Stimulated activated CD4-positive, alpha-beta T cell treated with anti-CD3 and anti-CD28 coated beads, Interleukin-12 subunit alpha, Interleukin-12 subunit beta, amount 100 ng/mL, for 4 hours (primary cell): ENCODE measurements at regions not wholly inside any gene's neighbourhood (a gene's known extent, or its start where the extent isn't known, plus 50 kb on each side); places are given as distances from the start of the nearest gene placed in this dataset.
"Not testable (repeated sequence)": the region's sequence is repeated elsewhere in the genome, so short reads cannot be mapped to it uniquely, and the experiment has no call there.

Source experiments
- DNase-seq: peaks from one replicate; pipeline ENCODE4 v3.0.0-alpha.2; 2020

- no peak for DNase-seq
Measured at GRCh38 chr3:153385343-153385742, 223.3 kb downstream of the RAP2B start.

DNA sequence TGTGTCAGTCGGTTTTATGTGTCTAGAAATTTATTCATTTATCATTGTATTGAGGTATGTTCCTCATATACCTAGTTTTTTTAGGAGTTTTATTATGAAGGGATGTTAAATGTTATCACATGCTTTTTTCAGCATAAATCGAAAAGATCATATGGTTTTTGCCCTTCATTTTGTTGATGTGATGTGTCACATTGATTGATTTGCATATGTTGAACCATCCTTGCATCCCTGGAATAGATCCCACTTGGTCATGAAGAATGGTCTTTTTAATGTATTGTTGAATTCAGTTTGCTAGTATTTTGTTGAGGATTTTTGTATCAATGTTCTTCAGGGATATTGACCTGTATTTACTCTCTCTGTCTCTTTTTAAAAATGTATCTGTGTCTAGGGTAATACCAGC is 230.3 kb downstream of the RAP2B start:
- no peak for DNase-seq

- DNase-seq: no peak
Measured at GRCh38 chr3:153394017-153394416, 232.0 kb downstream of the RAP2B start.

GRCh38 chr3:153396581-153396980 is 234.6 kb downstream of the RAP2B start:
- DNase-seq: no peak

- DNase-seq: no peak
Measured at GRCh38 chr3:153397794-153398193, 235.8 kb downstream of the RAP2B start.

DNA sequence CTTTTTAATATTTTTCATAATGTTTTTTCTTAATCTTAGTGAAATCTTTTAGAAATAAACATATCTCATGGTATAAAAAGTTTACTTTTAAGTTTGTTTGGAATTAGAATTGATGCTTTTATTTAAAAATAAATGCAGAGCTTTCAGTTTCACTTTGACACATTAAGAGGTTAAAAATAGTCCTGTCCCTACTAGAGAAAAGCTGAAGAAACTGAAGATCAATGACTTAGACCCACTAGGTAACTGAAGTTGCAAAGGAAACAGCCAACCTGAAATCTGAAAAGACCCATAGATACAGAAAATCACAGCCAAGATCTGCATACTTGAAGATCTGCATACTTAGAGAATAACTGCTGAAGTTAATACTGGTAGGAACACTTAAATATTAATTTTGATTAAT is 237.6 kb downstream of the RAP2B start:
- no peak for DNase-seq

GRCh38 chr3:153400641-153401040 is 238.6 kb downstream of the RAP2B start:
- DNase-seq: no peak

GRCh38 chr3:153404157-153404556 is 242.1 kb downstream of the RAP2B start:
- no peak for DNase-seq

GRCh38 chr3:153405320-153405719 is 243.3 kb downstream of the RAP2B start:
- DNase-seq: not testable (repeated sequence)

GRCh38 chr3:153410517-153410916 is 248.5 kb downstream of the RAP2B start:
- DNase-seq: no peak

GRCh38 chr3:153414982-153415381 is 253.0 kb downstream of the RAP2B start:
- no peak for DNase-seq

GRCh38 chr3:153422314-153422713 is 260.3 kb downstream of the RAP2B start:
- DNase-seq: no peak

GRCh38 chr3:153423820-153424219 is 261.8 kb downstream of the RAP2B start:
- not testable (repeated sequence) for DNase-seq

DNA sequence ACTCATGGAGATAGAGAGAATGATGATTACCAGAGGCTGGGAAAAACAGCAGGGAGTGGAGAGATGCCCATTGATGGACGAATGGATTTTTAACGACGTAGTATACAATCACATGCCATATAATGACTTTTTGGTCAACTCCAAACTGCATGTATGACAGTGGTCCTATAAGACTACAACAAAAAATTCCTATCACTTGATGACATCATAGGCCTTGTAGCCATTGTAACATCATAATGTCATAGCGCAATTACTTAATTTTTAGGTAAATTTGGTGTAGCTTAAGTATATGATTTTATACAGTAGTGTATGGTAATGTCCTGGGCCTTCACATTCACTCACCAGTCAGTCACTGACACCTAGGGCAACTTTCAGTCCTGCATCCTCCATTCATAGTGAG is 264.3 kb downstream of the RAP2B start:
- no peak for DNase-seq

DNA sequence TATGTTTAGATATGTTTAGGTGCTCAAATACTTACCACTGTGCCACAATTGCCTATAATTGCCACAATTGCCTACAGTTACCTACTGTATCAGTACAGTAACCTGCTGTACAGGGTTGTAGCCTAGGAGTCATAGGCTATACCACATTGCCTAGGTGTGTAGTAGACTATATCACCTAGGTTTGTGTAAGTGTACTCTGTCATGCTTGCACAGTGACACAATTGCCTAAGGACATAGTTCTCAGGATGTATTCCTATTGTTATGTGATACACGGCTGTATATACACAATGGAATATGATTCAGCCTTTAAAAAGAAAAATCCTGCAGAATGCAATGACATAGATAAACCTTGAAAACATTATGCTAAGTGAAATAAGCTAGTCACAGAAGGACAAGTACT is 264.8 kb downstream of the RAP2B start:
- no peak for DNase-seq

DNA sequence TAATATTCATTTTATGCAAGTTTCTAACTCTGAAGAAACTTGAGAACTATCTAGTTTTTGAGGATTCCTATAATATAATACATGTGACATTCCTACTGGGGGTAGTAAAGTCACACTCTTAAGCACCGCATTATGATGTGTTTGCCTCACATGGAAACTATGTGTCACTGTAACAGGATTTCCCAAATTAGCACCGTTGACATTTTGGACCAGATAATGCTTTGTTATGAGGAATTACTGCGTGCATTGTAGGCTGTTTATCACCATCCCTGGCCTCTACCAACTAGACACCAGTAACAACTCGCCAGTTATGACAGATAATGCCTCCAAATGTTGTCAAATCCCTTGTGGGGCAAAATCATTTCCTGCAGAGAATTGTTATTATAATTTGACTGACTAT is 267.8 kb downstream of the RAP2B start:
- no peak for DNase-seq

- DNase-seq: no peak
Measured at GRCh38 chr3:153431076-153431475, 269.1 kb downstream of the RAP2B start.

DNA sequence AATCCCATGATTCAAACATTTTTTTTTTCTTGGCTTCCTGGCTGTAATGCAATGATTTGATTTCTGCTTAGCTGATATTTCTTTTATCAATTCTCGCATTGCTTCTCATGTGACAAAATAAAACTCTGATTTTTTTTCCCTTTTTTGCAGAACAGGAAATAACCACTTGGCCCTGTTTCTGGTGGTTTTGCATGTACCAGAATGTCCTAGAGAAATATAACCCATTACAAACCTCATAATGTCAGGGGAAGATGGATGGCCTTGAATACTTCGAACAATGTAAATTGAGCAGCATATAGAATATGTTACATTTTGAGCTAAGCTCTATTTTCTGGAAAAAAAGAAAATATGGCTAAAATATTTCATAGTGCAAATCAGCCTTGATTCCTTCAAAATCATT is 275.6 kb downstream of the RAP2B start:
- no peak for DNase-seq

DNA sequence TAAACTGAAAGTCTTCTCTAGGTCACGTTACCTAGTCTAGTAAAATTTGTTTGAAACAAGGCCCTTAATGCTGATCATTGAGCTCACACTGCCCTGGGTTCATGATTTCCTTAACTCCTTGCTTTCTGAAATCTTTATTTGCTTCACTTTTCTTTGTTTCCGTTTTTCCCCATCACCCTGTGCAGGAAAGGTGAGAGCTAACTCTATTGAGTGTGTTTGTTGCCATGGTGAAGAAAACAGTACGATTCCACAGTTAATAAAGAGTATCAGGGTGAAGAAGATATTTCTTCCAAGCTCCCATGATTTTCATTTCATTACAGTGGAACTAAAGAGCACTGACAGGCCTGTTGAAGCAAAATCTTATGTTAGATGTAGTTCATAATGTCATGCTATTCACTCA is 276.2 kb downstream of the RAP2B start:
- no peak for DNase-seq

DNA sequence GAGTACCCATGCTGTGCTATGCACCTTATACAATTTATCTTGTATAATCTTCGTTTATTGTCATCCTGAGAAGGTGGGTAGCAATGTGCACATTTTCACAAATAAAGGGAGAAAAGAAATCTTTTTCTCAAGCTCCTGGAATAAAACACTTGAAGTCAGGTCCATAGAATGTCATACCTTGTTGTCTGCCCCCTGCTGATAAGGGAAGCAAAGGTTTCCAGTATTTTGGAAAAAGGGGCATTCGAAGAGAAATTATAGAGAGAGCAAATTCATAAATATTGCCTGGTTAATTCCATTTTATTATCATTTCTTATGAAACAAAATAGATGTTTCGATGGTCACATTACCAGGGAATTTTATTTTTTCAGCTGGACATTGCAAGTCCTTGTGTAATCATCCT is 277.8 kb downstream of the RAP2B start:
- DNase-seq: no peak

- no peak for DNase-seq
Measured at GRCh38 chr3:153440311-153440710, 278.3 kb downstream of the RAP2B start.

DNA sequence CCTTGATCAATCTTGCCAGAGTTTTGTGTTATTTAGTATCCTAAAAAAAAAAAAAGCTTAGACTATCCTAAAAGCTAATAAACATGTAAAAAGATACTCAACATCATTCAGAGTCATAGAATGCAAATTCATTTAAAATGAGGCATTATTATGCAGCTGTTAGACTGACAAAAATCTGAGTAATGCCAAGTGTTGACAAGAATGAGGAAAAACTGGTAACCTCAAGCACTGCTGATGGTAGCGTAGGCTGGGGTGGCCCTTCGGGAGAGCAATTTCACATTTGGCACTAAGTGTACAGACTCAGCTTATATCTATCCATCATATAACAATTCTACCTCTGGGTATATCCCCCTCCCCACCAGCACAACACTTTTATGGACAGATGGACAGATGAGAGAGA is 280.4 kb downstream of the RAP2B start:
- no peak for DNase-seq

DNA sequence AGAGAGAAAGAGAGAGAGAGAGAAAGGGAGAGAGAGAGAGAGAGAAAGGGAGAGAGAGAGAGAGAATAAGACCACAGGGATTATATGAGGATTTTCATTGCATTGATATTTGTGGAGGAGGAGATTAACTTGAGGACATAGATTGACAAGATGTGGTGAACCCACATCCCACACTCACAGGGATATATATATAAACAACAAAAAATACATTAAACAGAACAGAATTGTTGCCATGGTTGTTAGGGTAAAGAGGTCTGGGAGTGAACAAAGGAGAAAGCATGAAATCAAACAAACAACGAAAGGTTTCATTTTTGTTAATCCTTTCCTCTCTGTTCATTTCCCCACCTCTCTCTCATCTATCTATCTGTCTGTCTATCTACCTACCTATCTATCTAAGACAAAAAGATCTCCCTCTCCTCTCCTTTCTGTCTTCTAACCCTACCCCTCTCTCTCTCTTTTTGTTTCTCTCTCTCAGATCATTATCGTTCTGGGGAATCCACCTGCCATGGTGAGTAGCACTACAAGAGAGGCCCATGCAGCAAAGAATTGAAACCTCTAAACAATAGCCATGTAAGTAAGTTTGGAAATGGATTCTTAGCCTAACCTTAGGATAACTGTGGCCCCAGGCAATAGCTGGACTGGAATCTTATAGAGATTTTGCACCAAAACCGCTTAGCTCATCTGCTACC is 280.9 kb downstream of the RAP2B start:
- no peak for DNase-seq

GRCh38 chr3:153443961-153444360 is 281.9 kb downstream of the RAP2B start:
- DNase-seq: no peak

DNA sequence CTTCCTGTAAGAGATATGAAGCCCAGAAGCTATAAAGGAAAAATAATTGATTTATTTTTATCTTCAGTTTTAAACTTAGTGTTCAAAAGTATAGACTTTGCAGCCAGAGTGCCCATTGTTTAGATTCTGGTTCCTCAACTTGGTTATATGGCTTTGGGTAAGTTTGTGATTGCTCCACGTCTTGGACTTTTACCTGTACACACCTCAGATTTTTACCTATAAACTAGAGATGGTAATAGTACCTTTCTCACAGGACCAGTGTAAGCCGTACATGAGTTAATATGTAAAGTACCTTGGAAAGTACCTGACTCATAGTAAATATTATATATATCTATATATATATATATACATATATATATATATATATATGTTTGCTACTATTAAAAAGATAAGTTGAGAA is 283.8 kb downstream of the RAP2B start:
- DNase-seq: no peak
